ENCODE measurements at regions not wholly inside any gene's neighbourhood (a gene's known extent, or its start where the extent isn't known, plus 50 kb on each side); places are given as distances from the start of the nearest gene placed in this dataset.
A peak's percentile ranks its signal among the peaks of the same experiment; 100 is the strongest.
"Not testable (repeated sequence)": the region's sequence is repeated elsewhere in the genome, so short reads cannot be mapped to it uniquely, and the experiment has no call there.

GRCh38 chr15:45873781-45874180 lies 239.0 kb downstream of the SQOR start:
- no peaks in the 10 kb centered on the region for H3K36me3 ChIP-seq
- DNase-seq: no peak
- TF ChIP-seq, protein P1, sequence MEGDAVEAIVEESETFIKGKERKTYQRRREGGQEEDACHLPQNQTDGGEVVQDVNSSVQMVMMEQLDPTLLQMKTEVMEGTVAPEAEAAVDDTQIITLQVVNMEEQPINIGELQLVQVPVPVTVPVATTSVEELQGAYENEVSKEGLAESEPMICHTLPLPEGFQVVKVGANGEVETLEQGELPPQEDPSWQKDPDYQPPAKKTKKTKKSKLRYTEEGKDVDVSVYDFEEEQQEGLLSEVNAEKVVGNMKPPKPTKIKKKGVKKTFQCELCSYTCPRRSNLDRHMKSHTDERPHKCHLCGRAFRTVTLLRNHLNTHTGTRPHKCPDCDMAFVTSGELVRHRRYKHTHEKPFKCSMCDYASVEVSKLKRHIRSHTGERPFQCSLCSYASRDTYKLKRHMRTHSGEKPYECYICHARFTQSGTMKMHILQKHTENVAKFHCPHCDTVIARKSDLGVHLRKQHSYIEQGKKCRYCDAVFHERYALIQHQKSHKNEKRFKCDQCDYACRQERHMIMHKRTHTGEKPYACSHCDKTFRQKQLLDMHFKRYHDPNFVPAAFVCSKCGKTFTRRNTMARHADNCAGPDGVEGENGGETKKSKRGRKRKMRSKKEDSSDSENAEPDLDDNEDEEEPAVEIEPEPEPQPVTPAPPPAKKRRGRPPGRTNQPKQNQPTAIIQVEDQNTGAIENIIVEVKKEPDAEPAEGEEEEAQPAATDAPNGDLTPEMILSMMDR (IDR thresholded peaks at IDR 0.05): no peak
- H3K4me1 ChIP-seq: no peaks in the 10 kb centered on the region
- intact Hi-C loops (cut with DNase I): no loop called here
- no peaks in the 10 kb centered on the region for H3K9me3 ChIP-seq
- H3K27ac ChIP-seq: no peak overlapping the region
- no peaks in the 10 kb centered on the region for H3K27me3 ChIP-seq (ENCODE audit: low read depth)
- no peak overlapping the region for H3K4me3 ChIP-seq
- ATAC-seq: no peak

DNA sequence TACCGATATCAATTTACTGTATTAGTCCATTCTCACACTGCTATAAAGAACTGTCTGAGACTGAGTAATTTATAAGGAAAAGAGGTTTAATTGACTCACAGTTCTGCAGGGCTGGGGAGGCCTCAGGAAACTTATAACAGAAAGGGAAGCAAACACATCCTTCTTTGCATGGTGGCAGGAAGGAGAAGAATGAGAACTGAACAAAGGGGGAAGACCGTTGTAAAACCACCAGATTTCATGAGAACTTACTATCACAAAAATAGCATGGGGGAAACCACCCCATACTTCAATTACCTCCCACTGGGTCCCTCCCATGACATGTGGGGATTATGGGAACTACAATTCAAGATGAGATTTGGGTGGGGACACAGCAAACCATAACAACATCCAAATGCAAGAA lies 239.7 kb downstream of the SQOR start:
- H3K9me3 ChIP-seq; H3K36me3 ChIP-seq; H3K27me3 ChIP-seq (ENCODE audit: low read depth); H3K27ac ChIP-seq; H3K4me1 ChIP-seq; H3K4me3 ChIP-seq; intact Hi-C loops (cut with DNase I); DNase-seq; ATAC-seq: not testable (repeated sequence)

DNA sequence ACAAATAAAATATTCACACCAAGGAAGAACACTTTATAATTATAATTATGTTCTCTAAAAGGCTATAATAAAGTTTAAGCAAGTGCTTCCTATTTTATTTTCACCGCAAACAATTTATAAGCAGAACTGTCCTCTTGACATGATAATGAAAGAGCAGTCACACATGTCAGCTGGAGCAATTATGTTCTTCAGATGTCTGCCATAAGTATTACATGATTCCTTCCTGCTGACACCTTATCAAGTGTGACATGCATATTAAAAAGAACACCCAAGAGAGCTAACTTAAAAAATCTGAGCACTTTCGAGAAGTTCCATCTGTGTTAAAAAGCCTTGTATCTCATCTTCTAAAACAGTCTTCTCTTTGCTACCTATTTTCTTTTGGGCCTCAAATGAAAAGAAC lies 249.5 kb downstream of the SQOR start:
- DNase-seq (no peak), ATAC-seq (no peak)
- no peaks in the 10 kb centered on the region for H3K36me3 ChIP-seq
- H3K4me1 ChIP-seq: no peaks in the 10 kb centered on the region
- intact Hi-C loops (cut with DNase I): no loop called here
- H3K27me3 ChIP-seq (ENCODE audit: low read depth): no peaks in the 10 kb centered on the region
- H3K9me3 ChIP-seq: no peaks in the 10 kb centered on the region
- TF ChIP-seq, protein P1 (IDR thresholded peaks at IDR 0.05): no peak
- H3K27ac ChIP-seq: no peak overlapping the region
- no peak overlapping the region for H3K4me3 ChIP-seq

- intact Hi-C loops (cut with DNase I): no loop called here
- no peak for ATAC-seq
These were observed 250.1 kb downstream of the SQOR start for GRCh38 chr15:45884755-45885445.

GRCh38 chr15:45885801-45886200 lies 251.0 kb downstream of the SQOR start:
- TF ChIP-seq, protein P1 (IDR thresholded peaks at IDR 0.05): no peak

More at GRCh38 chr15:45884755-45885445, 250.1 kb downstream of the SQOR start:
- TF ChIP-seq, protein P1 (IDR thresholded peaks at IDR 0.05): no peak
- Histone ChIP-seq H3K27ac (no peak overlapping the region), H3K4me3 (no peak overlapping the region), H3K9me3 (no peaks in the 10 kb centered on the region), H3K27me3 (ENCODE audit: low read depth) (no peaks in the 10 kb centered on the region), H3K36me3 (no peaks in the 10 kb centered on the region), H3K4me1 (no peaks in the 10 kb centered on the region)
- DNase-seq: no peak

GRCh38 chr15:45891766-45892165 lies 256.9 kb downstream of the SQOR start:
- Histone ChIP-seq H3K27me3 (ENCODE audit: low read depth) (no peaks in the 10 kb centered on the region), H3K4me3 (no peak overlapping the region), H3K4me1 (no peaks in the 10 kb centered on the region), H3K9me3 (no peaks in the 10 kb centered on the region), H3K36me3 (no peaks in the 10 kb centered on the region), H3K27ac (no peak overlapping the region)
- peak in 1 of 2 donors; percentile 67 for ATAC-seq
- no peak for DNase-seq
- TF ChIP-seq, protein P1 (IDR thresholded peaks at IDR 0.05): no peak
- intact Hi-C loops (cut with DNase I): no loop called here

More at GRCh38 chr15:45885801-45886200, 251.0 kb downstream of the SQOR start:
- Histone ChIP-seq H3K9me3 (no peaks in the 10 kb centered on the region), H3K4me1 (no peaks in the 10 kb centered on the region), H3K36me3 (no peaks in the 10 kb centered on the region), H3K4me3 (no peak overlapping the region), H3K27me3 (ENCODE audit: low read depth) (no peaks in the 10 kb centered on the region), H3K27ac (no peak overlapping the region)
- ATAC-seq (no peak), DNase-seq (no peak)
- intact Hi-C loops (cut with DNase I): no loop called here

Measured in lower lobe of right lung (tissue), 2 donors.